Transverse colon (tissue), 4 donors: ENCODE measurements at regions not wholly inside any gene's neighbourhood (a gene's known extent, or its start where the extent isn't known, plus 50 kb on each side); places are given as distances from the start of the nearest gene placed in this dataset.

Experiments used
- CTCF ChIP-seq, 5 experiments: fragments of 200-600 bp in 3 of 5; fragments of 450-650 bp in 2 of 5; sonication (generic) in 3 of 5; IDR thresholded peaks; 1 replicate in 2 of 5; 2 replicates in 3 of 5; pipeline ENCODE4 v1.5.1; 2016 to 2017; ENCODE audit warnings: antibody characterized with exemption in 5 of 5, inconsistent platforms in 3 of 5, mild to moderate bottlenecking in 2 of 5, moderate library complexity in 1 of 5
- EP300 ChIP-seq: sonication (generic); formaldehyde crosslinking; IDR thresholded peaks from one replicate; pipeline ENCODE4 v1.6.1; 2017; ENCODE audit warnings: antibody characterized with exemption, low read depth
- POLR2A ChIP-seq: fragments of 450-650 bp; IDR thresholded peaks from one replicate; pipeline ENCODE4 v1.6.1; 2016; ENCODE audit warnings: antibody characterized with exemption, mild to moderate bottlenecking, moderate library complexity
- POLR2AphosphoS5 ChIP-seq, 3 donors: sonication (generic); formaldehyde crosslinking; IDR thresholded peaks; one replicate each; pipeline ENCODE4 v1.6.1; 2016; ENCODE audit warnings: antibody characterized with exemption in 3 of 3

- TF ChIP-seq POLR2AphosphoS5 (IDR thresholded peaks at IDR 0.05): no peak
- no peak for TF ChIP-seq CTCF (IDR thresholded peaks at IDR 0.05)
- TF ChIP-seq POLR2A: no peak
- no peak for TF ChIP-seq EP300
These were observed 58.8 kb upstream of the GPR26 start for GRCh38 chr10:123607386-123607785.
